ENCODE measurements at regions not wholly inside any gene's neighbourhood (a gene's known extent, or its start where the extent isn't known, plus 50 kb on each side); places are given as distances from the start of the nearest gene placed in this dataset.

GRCh38 chr3:10632125-10632524 lies 126.7 kb upstream of the ATP2B2 start:
- in situ Hi-C loops (cut with HindIII; ENCODE audit: low pct_unique_long_range_greater_than_20kb, low sequenced_read_pairs) (no loop called here), intact Hi-C loops (cut with micrococcal nuclease; ENCODE audit: unreplicated experiment) (no loop called here)
- no TSS peak for BruUV-seq (replicated peaks)
- CTCF ChIA-PET = no interaction called here
- no peak for ATAC-seq
- H3K27ac ChIP-seq (ENCODE audit: low read length) = no peak overlapping the region
- H3K4me3 ChIP-seq (ENCODE audit: low read depth in 2 of 2, low read length in 2 of 2) = no peak overlapping the region
- no peak for DNase-seq (ENCODE audit: low read depth, low spot score)
- no peaks in the 10 kb centered on the region; the same call in 1 of the 2 replicates for H3K27me3 ChIP-seq (ENCODE audit: control insufficient read depth, insufficient read depth, low read length)
- H3K4me1 ChIP-seq (ENCODE audit: control insufficient read depth, insufficient read depth, low read length) = no peaks in the 10 kb centered on the region
- no peak for TF ChIP-seq POLR2AphosphoS5 (IDR thresholded peaks at IDR 0.05; ENCODE audit: low read depth, low read length)
- no peak for TF ChIP-seq TCF7L2 (IDR thresholded peaks at IDR 0.05; ENCODE audit: low read depth, low read length)
- TF ChIP-seq, protein P1, sequence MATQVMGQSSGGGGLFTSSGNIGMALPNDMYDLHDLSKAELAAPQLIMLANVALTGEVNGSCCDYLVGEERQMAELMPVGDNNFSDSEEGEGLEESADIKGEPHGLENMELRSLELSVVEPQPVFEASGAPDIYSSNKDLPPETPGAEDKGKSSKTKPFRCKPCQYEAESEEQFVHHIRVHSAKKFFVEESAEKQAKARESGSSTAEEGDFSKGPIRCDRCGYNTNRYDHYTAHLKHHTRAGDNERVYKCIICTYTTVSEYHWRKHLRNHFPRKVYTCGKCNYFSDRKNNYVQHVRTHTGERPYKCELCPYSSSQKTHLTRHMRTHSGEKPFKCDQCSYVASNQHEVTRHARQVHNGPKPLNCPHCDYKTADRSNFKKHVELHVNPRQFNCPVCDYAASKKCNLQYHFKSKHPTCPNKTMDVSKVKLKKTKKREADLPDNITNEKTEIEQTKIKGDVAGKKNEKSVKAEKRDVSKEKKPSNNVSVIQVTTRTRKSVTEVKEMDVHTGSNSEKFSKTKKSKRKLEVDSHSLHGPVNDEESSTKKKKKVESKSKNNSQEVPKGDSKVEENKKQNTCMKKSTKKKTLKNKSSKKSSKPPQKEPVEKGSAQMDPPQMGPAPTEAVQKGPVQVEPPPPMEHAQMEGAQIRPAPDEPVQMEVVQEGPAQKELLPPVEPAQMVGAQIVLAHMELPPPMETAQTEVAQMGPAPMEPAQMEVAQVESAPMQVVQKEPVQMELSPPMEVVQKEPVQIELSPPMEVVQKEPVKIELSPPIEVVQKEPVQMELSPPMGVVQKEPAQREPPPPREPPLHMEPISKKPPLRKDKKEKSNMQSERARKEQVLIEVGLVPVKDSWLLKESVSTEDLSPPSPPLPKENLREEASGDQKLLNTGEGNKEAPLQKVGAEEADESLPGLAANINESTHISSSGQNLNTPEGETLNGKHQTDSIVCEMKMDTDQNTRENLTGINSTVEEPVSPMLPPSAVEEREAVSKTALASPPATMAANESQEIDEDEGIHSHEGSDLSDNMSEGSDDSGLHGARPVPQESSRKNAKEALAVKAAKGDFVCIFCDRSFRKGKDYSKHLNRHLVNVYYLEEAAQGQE (IDR thresholded peaks at IDR 0.05; ENCODE audit: insufficient read depth in 1 of 2, low read depth in 2 of 2, low read length in 1 of 2) = no peak
- TF ChIP-seq CTCF (IDR thresholded peaks at IDR 0.05) = no peak
- no peak for TF ChIP-seq SIN3A (IDR thresholded peaks at IDR 0.05; ENCODE audit: borderline replicate concordance, insufficient read depth, low read depth, low read length)
- H3K36me3 ChIP-seq (ENCODE audit: control insufficient read depth, insufficient read depth, low read length) = no peaks in the 10 kb centered on the region
- POLR2A ChIA-PET = no interaction called here
- H3K9me3 ChIP-seq (ENCODE audit: control insufficient read depth, insufficient read depth, low read depth, low read length) = 0 out of 2 replicates have a peak, but pooled peaks cover under 1% of the 10 kb centered on the region

DNA sequence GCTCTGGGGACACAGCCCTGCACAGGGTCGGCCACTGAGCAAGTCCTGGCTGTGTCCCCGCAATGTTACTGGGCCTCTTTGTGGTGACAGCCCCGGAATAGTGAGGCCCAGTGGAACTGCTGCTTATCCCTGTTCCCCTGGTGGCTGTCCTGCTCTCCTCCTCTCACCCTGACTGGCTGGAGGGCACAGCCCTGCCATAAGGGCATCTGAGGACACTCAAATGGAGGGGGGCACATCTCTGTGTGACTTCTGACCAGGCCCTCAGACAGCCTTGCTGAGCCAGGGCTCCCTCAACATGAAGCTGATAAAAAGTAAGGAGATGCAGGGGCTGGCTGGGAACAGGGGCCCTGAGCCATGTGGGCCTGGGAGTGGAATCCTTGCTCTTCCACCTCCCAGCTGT lies 127.4 kb upstream of the ATP2B2 start:
- in situ Hi-C loops (cut with HindIII; ENCODE audit: low pct_unique_long_range_greater_than_20kb, low sequenced_read_pairs) = no loop called here
- no peaks in the 10 kb centered on the region; the same call in 1 of the 2 replicates for H3K27me3 ChIP-seq (ENCODE audit: control insufficient read depth, insufficient read depth, low read length)
- no TSS peak for BruUV-seq (replicated peaks)
- H3K36me3 ChIP-seq (ENCODE audit: control insufficient read depth, insufficient read depth, low read length) = no peaks in the 10 kb centered on the region
- ChIA-PET CTCF (no interaction called here), POLR2A (no interaction called here)
- H3K4me3 ChIP-seq (ENCODE audit: low read depth in 2 of 2, low read length in 2 of 2) = no peak overlapping the region
- intact Hi-C loops (cut with micrococcal nuclease; ENCODE audit: unreplicated experiment) = no loop called here
- H3K9me3 ChIP-seq (ENCODE audit: control insufficient read depth, insufficient read depth, low read depth, low read length) = peaks cover 3% of the 10 kb centered on the region; the same call in 1 of the 2 replicates
- ATAC-seq = no peak
- DNase-seq (ENCODE audit: low read depth, low spot score) = no peak
- H3K4me1 ChIP-seq (ENCODE audit: control insufficient read depth, insufficient read depth, low read length) = no peaks in the 10 kb centered on the region
- H3K27ac ChIP-seq (ENCODE audit: low read length) = no peak overlapping the region
- TF ChIP-seq CTCF (IDR thresholded peaks at IDR 0.05) = no peak
- TF ChIP-seq SIN3A (IDR thresholded peaks at IDR 0.05; ENCODE audit: borderline replicate concordance, insufficient read depth, low read depth, low read length) = no peak
- TF ChIP-seq, protein P1 (IDR thresholded peaks at IDR 0.05; ENCODE audit: insufficient read depth in 1 of 2, low read depth in 2 of 2, low read length in 1 of 2) = no peak
- TF ChIP-seq POLR2AphosphoS5 (IDR thresholded peaks at IDR 0.05; ENCODE audit: low read depth, low read length) = no peak
- no peak for TF ChIP-seq TCF7L2 (IDR thresholded peaks at IDR 0.05; ENCODE audit: low read depth, low read length)
